ENCODE measurements at regions not wholly inside any gene's neighbourhood (a gene's known extent, or its start where the extent isn't known, plus 50 kb on each side); places are given as distances from the start of the nearest gene placed in this dataset.
"Not testable (repeated sequence)": the region's sequence is repeated elsewhere in the genome, so short reads cannot be mapped to it uniquely, and the experiment has no call there.

DNA sequence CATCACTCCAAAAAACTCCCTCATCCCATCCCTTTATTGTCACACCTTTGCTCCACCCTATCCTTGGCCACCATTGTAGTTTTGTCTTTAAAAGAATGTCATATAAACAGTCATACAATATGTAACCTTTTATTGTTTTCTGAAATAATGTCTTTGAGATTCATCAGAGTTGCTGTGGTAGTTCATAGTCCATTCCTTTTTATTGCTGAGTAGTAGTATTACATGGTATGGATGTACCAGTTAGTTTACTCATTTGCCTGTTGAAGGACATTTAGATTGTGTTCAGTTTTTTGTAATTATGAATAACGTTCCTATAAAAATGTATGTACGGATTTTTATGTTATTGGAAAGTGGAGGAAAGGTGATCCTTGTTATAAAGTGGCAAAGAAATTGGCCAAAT, 171.8 kb upstream of the GCFC2 start:
- DNase-seq (ENCODE audit: low read depth): no peak
- H3K4me3 ChIP-seq (ENCODE audit: low read depth, low read length): no peak overlapping the region
- TF ChIP-seq, protein P1, sequence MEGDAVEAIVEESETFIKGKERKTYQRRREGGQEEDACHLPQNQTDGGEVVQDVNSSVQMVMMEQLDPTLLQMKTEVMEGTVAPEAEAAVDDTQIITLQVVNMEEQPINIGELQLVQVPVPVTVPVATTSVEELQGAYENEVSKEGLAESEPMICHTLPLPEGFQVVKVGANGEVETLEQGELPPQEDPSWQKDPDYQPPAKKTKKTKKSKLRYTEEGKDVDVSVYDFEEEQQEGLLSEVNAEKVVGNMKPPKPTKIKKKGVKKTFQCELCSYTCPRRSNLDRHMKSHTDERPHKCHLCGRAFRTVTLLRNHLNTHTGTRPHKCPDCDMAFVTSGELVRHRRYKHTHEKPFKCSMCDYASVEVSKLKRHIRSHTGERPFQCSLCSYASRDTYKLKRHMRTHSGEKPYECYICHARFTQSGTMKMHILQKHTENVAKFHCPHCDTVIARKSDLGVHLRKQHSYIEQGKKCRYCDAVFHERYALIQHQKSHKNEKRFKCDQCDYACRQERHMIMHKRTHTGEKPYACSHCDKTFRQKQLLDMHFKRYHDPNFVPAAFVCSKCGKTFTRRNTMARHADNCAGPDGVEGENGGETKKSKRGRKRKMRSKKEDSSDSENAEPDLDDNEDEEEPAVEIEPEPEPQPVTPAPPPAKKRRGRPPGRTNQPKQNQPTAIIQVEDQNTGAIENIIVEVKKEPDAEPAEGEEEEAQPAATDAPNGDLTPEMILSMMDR (IDR thresholded peaks at IDR 0.05; ENCODE audit: insufficient read depth, low read depth, low read length): no peak

- DNase-seq (ENCODE audit: low read depth); H3K4me3 ChIP-seq (ENCODE audit: low read depth, low read length): not testable (repeated sequence)
These were observed 164.9 kb upstream of the GCFC2 start for GRCh38 chr2:75875606-75876005.

DNA sequence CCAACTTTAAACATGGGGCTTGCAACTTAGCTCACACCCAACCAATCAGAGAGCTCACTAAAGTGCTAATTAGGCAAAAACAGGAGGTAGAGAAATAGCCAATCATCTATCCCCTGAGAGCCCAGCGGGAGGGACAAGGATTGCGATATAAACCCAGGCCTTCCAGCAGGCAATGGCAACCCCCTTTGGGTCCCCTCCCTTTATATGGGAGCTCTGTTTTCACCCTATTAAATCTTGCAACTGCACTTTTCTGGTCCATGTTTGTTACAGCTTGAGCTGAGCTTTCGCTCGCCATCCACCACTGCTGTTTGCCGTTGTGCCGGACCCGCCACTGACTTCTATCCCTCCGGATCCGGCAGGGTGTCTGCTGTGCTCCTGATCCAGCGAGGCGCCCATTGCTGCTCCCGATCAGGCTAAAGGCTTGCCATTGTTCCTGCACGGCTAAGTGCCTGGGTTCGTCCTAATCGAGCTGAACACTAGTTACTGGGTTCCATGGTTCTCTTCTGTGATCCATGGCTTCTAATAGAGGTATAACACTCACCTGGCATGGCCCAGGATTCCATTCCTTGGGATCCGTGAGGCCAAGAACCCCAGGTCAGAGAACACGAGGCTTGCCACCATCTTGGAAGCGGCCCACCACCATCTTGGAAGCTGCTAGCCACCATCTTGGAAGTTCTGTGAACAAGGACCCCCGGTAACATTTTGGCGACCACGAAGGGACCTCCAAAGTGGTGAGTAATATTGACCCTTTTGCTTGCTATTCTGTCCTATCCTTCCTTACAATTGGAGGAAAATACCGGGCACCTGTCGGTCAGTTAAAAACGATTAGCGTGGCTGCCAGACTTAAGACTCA, 161.3 kb upstream of the GCFC2 start:
- DNase-seq (ENCODE audit: low read depth); H3K4me3 ChIP-seq (ENCODE audit: low read depth, low read length): not testable (repeated sequence)

DNA sequence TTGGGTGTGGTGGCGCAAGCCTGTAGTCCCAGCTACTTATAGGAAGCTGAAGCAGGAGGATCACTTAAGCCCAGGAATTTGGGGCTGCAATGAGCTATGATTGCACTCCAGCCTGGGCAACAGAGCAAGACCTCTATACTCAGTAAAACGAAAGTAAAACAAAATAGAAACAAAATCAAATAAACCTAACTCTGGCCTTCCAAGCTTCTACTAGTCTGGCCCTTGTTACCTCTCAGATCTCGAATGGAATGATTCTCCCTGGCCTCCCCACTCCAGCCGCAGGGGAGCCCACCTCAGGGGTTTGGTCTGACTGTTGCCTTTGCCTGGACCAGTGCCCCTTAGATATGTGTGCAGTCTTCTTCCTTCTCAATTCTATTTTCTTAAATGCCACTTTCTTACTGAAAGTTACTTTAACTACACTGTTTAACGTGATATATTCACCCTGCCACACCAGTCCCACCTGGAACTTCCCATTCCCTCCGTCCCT, 160.0 kb upstream of the GCFC2 start:
- DNase-seq (ENCODE audit: low read depth): no peak
- TF ChIP-seq, protein P1 (IDR thresholded peaks at IDR 0.05; ENCODE audit: insufficient read depth, low read depth, low read length): no peak

DNA sequence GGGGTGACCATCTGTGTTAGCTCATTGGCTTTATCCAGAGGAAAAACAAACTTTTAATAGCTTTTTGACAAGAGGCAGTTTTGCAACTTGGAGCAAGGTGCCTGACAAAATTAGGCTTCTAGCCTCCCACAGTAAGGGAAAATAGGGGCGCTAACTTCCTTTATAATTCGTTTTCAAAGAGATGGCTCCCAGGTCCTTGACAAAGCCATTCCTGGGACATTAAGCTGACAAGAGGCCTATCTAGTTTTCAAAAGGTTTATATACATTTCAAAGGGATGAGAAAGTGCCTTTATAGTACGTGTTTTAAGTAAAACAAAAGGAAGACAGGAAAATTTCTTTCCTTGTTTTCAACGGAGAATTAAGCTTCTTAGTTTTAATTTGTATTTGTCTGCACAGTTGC, 159.4 kb upstream of the GCFC2 start:
- TF ChIP-seq, protein P1 (IDR thresholded peaks at IDR 0.05; ENCODE audit: insufficient read depth, low read depth, low read length): no peak
- no peak for DNase-seq (ENCODE audit: low read depth)
- H3K4me3 ChIP-seq (ENCODE audit: low read depth, low read length): no peak overlapping the region

More for the DNA sequence above, 160.0 kb upstream of the GCFC2 start:
- H3K4me3 ChIP-seq (ENCODE audit: low read depth, low read length): no peak overlapping the region

- DNase-seq (ENCODE audit: low read depth): no peak
- TF ChIP-seq, protein P1 (IDR thresholded peaks at IDR 0.05; ENCODE audit: insufficient read depth, low read depth, low read length): no peak
- H3K4me3 ChIP-seq (ENCODE audit: low read depth, low read length): no peak overlapping the region
These were observed 155.0 kb upstream of the GCFC2 start for GRCh38 chr2:75865702-75866101.

- no peak overlapping the region for H3K4me3 ChIP-seq (ENCODE audit: low read depth, low read length)
- no peak for DNase-seq (ENCODE audit: low read depth)
- TF ChIP-seq, protein P1 (IDR thresholded peaks at IDR 0.05; ENCODE audit: insufficient read depth, low read depth, low read length): no peak
These were observed 154.4 kb upstream of the GCFC2 start for GRCh38 chr2:75865083-75865482.

DNA sequence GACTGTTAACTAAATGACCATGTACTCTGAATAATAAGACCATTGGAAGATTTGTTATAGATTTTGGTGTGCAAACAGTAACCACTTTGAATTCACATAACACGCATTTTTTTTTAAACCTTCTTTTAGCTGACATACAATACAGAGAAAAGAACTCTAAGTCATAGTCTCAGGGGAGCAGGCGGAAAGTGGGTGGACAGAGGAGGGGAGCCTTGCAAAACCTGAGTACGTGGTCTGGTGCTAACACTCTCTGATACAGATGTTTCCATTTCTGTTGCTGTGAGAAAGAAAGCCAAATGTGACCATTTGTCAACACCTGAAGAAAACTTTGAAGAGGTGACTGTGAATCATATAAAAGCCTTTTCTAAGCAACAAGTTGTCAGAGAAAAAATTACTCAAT, 151.8 kb upstream of the GCFC2 start:
- no peak for DNase-seq (ENCODE audit: low read depth)
- TF ChIP-seq, protein P1 (IDR thresholded peaks at IDR 0.05; ENCODE audit: insufficient read depth, low read depth, low read length): no peak
- no peak overlapping the region for H3K4me3 ChIP-seq (ENCODE audit: low read depth, low read length)
